ENCODE measurements at regions not wholly inside any gene's neighbourhood (a gene's known extent, or its start where the extent isn't known, plus 50 kb on each side); places are given as distances from the start of the nearest gene placed in this dataset.

GRCh38 chr4:130110770-130111169 lies 1014.8 kb downstream of the C4orf33 start:
- H3K9me3 ChIP-seq: no peaks in the 10 kb centered on the region
- no peak overlapping the region for H3K4me3 ChIP-seq
- no peak for DNase-seq
- no peaks in the 10 kb centered on the region for H3K36me3 ChIP-seq (ENCODE audit: low read depth, missing control alignments)
- H3K27me3 ChIP-seq: no peaks in the 10 kb centered on the region
- H3K27ac ChIP-seq: no peak overlapping the region
- WGBS, 2 donors: 53 to 74% methylated on average over 1 of the region's 1 CpG
- H3K4me1 ChIP-seq: no peaks in the 10 kb centered on the region
- intact Hi-C loops (cut with DNase I; ENCODE audit: low total_unique reads): no loop called here
- no peak for TF ChIP-seq CTCF (IDR thresholded peaks at IDR 0.05)
- no peak for TF ChIP-seq POLR2A (IDR thresholded peaks at IDR 0.05)

- Histone ChIP-seq H3K4me1 (no peaks in the 10 kb centered on the region), H3K36me3 (ENCODE audit: low read depth, missing control alignments) (no peaks in the 10 kb centered on the region), H3K27ac (no peak overlapping the region), H3K27me3 (no peaks in the 10 kb centered on the region), H3K9me3 (no peaks in the 10 kb centered on the region), H3K4me3 (no peak overlapping the region)
- no peak for DNase-seq
- no peak for TF ChIP-seq CTCF (IDR thresholded peaks at IDR 0.05)
- TF ChIP-seq POLR2A (IDR thresholded peaks at IDR 0.05): no peak
- WGBS, 2 donors: 61 to 69% methylated on average over 4 of the region's 4 CpGs
- intact Hi-C loops (cut with DNase I; ENCODE audit: low total_unique reads): no loop called here
These were observed 1028.1 kb downstream of the C4orf33 start for GRCh38 chr4:130124066-130124465.

- no peak for DNase-seq
- Histone ChIP-seq H3K9me3 (no peaks in the 10 kb centered on the region), H3K27me3 (no peaks in the 10 kb centered on the region), H3K4me1 (no peaks in the 10 kb centered on the region), H3K36me3 (ENCODE audit: low read depth, missing control alignments) (no peaks in the 10 kb centered on the region), H3K4me3 (no peak overlapping the region), H3K27ac (no peak overlapping the region)
- 53 to 54% methylated on average over 5 of the region's 5 CpGs for WGBS, 2 donors
- intact Hi-C loops (cut with DNase I; ENCODE audit: low total_unique reads): no loop called here
- TF ChIP-seq CTCF (IDR thresholded peaks at IDR 0.05) (no peak), POLR2A (IDR thresholded peaks at IDR 0.05) (no peak)
These were observed 1029.5 kb downstream of the C4orf33 start for GRCh38 chr4:130125467-130125866.

GRCh38 chr4:130127297-130127696 lies 1031.3 kb downstream of the C4orf33 start:
- TF ChIP-seq CTCF (IDR thresholded peaks at IDR 0.05) (no peak), POLR2A (IDR thresholded peaks at IDR 0.05) (no peak)
- Histone ChIP-seq H3K9me3 (no peaks in the 10 kb centered on the region), H3K4me3 (no peak overlapping the region), H3K27ac (no peak overlapping the region), H3K36me3 (ENCODE audit: low read depth, missing control alignments) (no peaks in the 10 kb centered on the region), H3K4me1 (no peaks in the 10 kb centered on the region), H3K27me3 (no peaks in the 10 kb centered on the region)
- DNase-seq: no peak
- intact Hi-C loops (cut with DNase I; ENCODE audit: low total_unique reads): no loop called here

- no peak for DNase-seq
- intact Hi-C loops (cut with DNase I; ENCODE audit: low total_unique reads): no loop called here
- Histone ChIP-seq H3K9me3 (no peaks in the 10 kb centered on the region), H3K36me3 (ENCODE audit: low read depth, missing control alignments) (no peaks in the 10 kb centered on the region), H3K27me3 (no peaks in the 10 kb centered on the region), H3K4me1 (no peaks in the 10 kb centered on the region), H3K4me3 (no peak overlapping the region), H3K27ac (no peak overlapping the region)
- WGBS, 2 donors: 83 to 96% methylated on average over 3 of the region's 3 CpGs
- no peak for TF ChIP-seq POLR2A (IDR thresholded peaks at IDR 0.05)
- no peak for TF ChIP-seq CTCF (IDR thresholded peaks at IDR 0.05)
These were observed 1035.6 kb downstream of the C4orf33 start for GRCh38 chr4:130131536-130131935.

Measured in testis (tissue), 2 donors.